NK-92 treated with Interleukin-12 subunit alpha and Interleukin-12 subunit beta, amount 100 ng/mL, for 24 hours (cell line): ENCODE measurements at regions not wholly inside any gene's neighbourhood (a gene's known extent, or its start where the extent isn't known, plus 50 kb on each side); places are given as distances from the start of the nearest gene placed in this dataset.

Source experiments
- DNase-seq: peaks from one replicate; lab custom pipeline; 2025; lab: John Stamatoyannopoulos, UW

GRCh38 chr11:127308291-127308690, 307.7 kb upstream of the KIRREL3 start:
- no peak for DNase-seq

- DNase-seq = no peak
Measured at GRCh38 chr11:127307700-127308099, 307.1 kb upstream of the KIRREL3 start.

- no peak for DNase-seq
Measured at GRCh38 chr11:127304634-127305033, 304.1 kb upstream of the KIRREL3 start.

GRCh38 chr11:127288926-127289325, 288.4 kb upstream of the KIRREL3 start:
- DNase-seq = no peak

- DNase-seq = no peak
Measured at GRCh38 chr11:127281534-127281933, 281.0 kb upstream of the KIRREL3 start.

GRCh38 chr11:127275774-127276173, 275.2 kb upstream of the KIRREL3 start:
- DNase-seq = no peak

DNA sequence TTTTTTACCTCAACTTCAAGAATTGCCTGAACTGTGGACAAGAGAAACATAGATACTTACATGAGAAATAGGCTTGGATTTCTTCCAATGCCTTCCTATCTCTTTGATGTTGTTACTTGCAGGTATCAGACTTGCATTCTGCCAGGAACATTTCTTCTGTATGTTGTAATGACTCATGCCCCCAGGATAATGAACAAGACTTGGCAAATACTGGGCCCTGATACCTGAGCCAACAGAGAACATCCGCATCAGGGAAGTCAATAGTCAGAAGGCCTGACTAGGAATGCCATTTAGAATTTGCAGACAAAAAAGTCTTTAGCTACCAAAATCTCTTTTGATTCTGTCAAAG, 273.7 kb upstream of the KIRREL3 start:
- DNase-seq = no peak

DNA sequence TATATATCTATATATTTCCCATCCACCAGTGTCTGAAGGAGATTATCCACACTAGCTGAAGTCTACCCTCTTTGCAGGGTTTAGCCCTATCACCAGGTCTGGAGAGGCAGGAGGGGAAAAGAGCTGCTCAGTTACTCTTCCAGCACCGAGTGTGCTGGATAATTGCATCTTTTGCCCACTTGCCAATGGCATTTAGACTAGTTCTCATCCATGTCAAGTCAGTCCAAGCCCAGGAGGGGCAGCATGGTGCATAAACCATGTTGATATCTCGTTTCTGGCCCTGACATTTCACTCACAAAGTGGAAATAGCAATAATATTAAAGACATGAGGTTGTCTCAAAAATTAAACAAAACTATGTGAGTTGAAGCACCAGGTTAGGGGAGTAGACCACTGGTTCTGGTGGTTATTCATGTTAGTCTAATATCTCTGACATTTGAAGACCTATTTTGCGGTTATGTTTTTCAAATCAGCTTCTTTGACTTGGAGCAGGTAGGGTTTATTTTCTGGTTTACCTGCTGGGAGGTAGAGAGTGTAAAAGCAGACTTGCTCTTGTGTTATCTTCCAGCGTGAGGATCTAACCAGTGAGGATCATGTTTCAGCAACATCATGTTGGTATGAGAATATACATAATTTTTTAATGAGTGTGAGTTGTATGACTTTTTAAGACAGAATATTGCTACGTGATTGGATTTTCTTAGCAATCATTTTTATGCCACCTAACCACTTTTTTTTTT, 273.2 kb upstream of the KIRREL3 start:
- DNase-seq = no peak

DNA sequence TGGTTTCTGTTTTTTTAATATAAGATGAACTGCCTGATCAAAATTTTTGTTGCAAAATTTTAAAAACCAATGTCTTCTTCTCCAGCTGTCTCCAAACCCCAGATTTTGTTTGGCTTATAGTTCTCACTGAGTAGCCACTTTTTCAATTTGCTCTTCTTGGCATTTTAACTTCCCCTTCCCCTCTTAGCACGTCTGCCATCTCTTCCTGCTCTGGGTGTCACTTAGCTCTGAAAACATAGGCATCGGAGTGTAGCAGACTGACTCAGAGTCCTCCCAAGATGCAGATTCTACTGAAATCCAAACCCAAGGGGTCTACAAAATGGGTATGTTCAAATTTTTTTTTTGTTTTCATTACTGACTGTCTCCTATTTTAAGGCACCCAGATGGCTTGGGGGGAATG, 270.3 kb upstream of the KIRREL3 start:
- no peak for DNase-seq

DNA sequence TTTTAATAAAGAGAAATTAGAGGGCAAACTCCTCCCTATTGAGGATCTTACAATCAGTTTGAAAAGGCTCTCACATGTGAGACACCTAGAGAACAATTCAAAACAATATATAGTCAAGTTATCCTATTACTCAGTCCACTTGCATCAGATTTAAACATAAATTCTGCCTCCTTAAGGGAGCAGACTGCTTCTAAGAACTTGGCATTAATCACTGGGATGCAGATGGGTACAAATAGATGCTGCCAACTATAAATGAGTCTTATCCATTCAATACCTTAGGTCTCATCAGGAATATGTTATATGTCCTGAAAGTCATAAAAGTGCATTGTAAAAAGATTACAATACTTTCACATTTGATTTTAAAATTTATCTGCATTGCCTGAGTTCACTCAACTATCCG, 269.3 kb upstream of the KIRREL3 start:
- DNase-seq = no peak

DNA sequence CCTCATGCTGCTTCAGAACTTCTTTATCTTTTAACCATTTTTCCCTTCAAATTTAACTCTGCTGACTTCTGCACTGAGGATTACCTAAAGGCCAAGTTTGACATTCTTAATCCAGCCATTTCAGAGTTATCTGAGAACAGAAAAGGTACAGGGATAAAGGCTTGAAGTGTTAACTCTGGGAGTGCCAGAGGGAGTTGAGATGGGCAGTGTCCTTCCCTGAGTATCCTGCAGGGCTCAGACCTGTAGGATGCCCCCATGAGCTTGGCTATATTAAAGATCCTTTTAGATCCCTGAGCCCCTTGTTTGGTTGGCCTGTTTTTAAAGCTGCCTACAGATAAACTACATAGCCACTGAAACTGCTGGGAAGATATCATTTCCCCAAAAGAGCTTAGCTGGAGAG, 268.4 kb upstream of the KIRREL3 start:
- no peak for DNase-seq

DNA sequence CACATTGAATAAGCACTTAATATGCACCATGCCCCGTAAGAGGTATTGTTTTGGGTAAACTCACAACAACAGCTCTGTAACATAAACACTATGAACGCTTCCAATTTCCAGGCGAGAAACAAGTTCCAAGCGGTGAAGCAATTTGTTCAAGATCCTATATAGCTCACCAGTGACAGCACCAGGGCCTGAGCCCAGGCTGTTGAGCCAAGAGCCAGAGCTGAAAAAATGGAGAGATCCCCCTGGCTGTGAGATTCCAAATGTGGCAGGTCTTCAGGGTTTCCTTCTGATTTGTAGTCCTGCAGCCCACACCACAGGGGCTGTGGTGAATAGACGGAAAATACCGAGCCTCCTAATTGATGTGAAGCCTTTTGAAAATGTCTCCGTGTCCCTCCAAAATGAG, 268.0 kb upstream of the KIRREL3 start:
- no peak for DNase-seq

GRCh38 chr11:127259102-127259501, 258.5 kb upstream of the KIRREL3 start:
- DNase-seq = no peak

DNA sequence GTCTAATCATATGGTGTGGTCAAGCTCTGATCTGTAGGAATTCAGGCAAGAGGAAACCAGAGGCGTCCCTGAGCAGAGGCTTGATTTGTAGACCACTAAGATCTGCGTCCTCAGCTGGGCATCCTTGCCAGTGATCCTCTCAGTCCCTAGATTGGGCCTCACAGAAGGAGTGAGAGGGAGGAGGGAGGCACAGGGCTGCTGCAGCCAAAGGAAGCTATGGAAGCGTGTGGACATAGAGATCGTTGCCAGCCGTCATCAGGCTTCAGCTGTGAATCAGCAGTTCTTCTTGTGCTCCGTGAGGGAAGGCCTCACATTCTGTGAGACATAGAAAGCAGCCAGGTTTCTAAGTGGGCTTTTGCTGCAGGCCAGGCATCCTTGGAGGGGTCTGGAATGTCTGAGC, 254.6 kb upstream of the KIRREL3 start:
- DNase-seq = no peak

DNA sequence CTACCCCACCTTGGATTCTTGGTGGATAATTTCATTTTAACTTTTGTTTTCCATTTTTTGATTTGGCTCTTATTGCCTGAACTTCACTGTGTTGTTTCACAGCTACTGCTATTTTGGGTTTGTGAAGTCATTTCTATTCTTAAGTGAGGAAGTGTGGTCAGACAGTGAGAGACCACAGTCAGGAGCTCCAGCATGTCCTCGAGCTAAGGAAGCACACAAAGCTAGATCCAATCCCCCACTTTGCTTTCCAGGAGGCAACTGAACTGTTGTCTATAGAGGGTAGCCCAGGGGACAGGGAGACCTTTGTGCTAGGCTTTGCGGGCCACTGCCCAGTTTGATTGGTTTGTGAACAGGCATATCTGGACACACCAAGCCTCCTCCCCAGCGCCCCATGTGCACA, 251.8 kb upstream of the KIRREL3 start:
- DNase-seq = no peak

- DNase-seq = no peak
Measured at GRCh38 chr11:127249576-127249975, 249.0 kb upstream of the KIRREL3 start.

DNA sequence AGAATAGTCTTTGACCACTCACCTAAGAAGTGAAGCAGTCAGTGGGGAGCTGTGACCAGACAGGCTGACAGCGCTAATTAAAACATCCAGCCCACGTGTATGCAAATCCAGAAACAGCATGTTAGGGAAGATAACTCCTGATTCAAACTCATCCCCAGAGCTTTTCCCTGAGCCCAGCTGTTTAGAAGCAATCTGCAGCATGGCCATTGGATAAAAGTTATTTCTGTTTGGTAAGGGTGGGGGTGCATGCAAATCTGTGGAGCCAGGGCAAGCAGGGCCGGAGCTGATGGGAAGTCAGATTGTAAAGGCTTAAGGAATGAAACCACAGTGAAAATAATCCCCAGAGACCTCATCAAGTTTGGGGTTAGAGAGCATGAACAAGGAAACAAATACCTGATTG, 247.9 kb upstream of the KIRREL3 start:
- DNase-seq = no peak

- no peak for DNase-seq
Measured at GRCh38 chr11:127247261-127247851, 246.8 kb upstream of the KIRREL3 start.

GRCh38 chr11:127242676-127243075, 242.1 kb upstream of the KIRREL3 start:
- no peak for DNase-seq

DNA sequence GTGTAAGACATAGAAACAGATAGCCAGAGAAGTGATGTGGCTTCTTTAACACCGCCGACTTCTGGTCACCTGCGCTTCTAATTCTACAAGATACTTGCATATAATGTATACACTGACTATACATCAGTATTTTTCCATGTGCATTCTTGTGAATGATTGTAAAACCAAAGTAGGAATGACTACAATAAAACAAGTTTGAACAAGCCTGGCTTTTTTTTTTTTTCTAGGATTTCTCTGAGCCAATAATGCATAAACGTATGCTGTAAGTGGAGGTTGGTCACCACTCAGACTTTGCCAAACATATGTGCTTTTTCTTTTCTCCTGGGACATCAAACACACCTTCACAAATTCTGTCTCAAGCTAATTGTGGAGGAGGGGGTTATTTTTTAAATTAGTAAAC, 237.8 kb upstream of the KIRREL3 start:
- DNase-seq = no peak

DNA sequence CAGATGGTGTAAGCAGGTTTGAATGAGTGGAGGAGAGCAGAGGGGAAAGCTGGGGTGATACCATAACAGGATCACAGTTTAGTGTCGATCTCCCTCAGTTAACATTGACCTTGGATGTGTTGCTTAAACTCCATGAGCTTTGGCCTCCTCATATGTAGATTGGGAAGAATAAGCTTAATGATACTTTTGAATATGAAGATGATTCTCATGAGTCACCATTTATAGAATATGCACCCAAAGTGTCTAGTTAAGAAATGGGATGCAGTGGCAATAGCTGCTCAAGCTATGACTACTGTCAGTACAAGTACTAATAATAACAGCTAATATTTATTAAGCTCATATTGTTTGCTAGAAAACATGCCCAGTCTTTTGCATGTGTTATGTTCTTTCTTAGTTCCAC, 236.2 kb upstream of the KIRREL3 start:
- DNase-seq = no peak

DNA sequence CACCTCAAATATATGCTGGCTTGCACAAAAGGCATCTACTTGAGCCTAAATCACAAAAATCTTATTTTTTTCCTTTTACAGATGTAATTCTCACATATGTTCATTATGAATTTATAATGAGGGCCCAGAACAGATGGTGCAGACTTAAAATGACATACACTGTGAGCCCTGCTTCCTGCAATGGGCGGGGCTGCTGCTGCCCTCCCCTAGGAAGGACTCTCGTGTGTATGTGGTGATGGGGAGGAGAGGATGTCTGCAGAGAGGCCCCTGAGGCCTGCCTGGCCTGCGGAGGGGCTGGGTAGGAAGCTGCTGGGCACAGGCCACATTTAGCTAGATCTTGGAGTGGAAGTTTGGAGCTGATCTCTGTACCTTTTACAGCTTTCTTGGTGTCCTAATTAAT, 233.4 kb upstream of the KIRREL3 start:
- DNase-seq = no peak

- no peak for DNase-seq
Measured at GRCh38 chr11:127230392-127230791, 229.8 kb upstream of the KIRREL3 start.

DNA sequence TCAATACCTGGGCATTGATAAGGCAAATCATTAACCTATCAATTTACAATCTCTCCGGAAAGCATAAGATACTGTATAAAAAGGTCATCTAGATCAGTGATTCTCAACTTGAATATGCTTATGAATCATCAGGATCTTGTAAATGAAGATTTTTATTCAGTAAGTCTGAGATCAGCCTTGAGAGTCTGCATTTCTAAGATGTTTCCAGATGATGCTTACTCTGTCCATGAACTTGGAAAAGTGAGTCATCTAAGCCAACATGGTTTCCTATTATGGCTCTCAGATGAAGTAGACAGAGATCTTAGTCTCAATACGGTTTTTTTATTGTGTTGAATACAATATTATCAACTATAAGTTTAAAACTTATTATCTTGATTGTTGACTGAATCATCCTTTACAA, 226.4 kb upstream of the KIRREL3 start:
- DNase-seq = no peak
